Neural progenitor cell (in vitro differentiated cells): ENCODE measurements at regions not wholly inside any gene's neighbourhood (a gene's known extent, or its start where the extent isn't known, plus 50 kb on each side); places are given as distances from the start of the nearest gene placed in this dataset.

Experiments used
- DNase-seq: peaks from one replicate; pipeline ENCODE4 v3.0.0-alpha.2; 2016; ENCODE audit warnings: low spot score
- H2AFZ ChIP-seq: fragments of 200-600 bp; sonication (generic); replicated peaks from 2 replicates; pipeline ENCODE4 v1.6.1; 2016; ENCODE audit warnings: antibody characterized with exemption
- H3F3A ChIP-seq: fragments of 200-600 bp; sonication (generic); 2 replicates; pipeline ENCODE4 v1.6.1; 2016; ENCODE audit warnings: antibody characterized with exemption, low read depth
- H3K27ac ChIP-seq: fragments of 200-600 bp; sonication (generic); 2 replicates; pipeline ENCODE4 v1.5.1; 2016; ENCODE audit warnings: mild to moderate bottlenecking
- H3K27me3 ChIP-seq: fragments of 200-600 bp; sonication (generic); 2 replicates; pipeline ENCODE4 v1.6.1; 2016; ENCODE audit warnings: mild to moderate bottlenecking, moderate library complexity
- H3K36me3 ChIP-seq: fragments of 200-600 bp; sonication (generic); 2 replicates; pipeline ENCODE4 v1.5.1; 2016
- H3K4me1 ChIP-seq: fragments of 200-600 bp; sonication (generic); 2 replicates; pipeline ENCODE4 v1.6.1; 2016; ENCODE audit warnings: mixed run types
- H3K4me2 ChIP-seq: fragments of 200-600 bp; sonication (generic); 2 replicates; pipeline ENCODE4 v1.6.1; 2016
- H3K4me3 ChIP-seq: fragments of 200-600 bp; sonication (generic); 2 replicates; pipeline ENCODE4 v1.5.1; 2016
- H3K79me2 ChIP-seq: fragments of 200-600 bp; sonication (generic); 2 replicates; pipeline ENCODE4 v1.6.1; 2016; ENCODE audit warnings: low read depth
- H3K9ac ChIP-seq: fragments of 200-600 bp; sonication (generic); 2 replicates; pipeline ENCODE4 v1.6.1; 2016
- H3K9me3 ChIP-seq: fragments of 200-600 bp; sonication (generic); 2 replicates; pipeline ENCODE4 v1.5.1; 2016; ENCODE audit warnings: low read depth
- H4K20me1 ChIP-seq: fragments of 200-600 bp; sonication (generic); 2 replicates; pipeline ENCODE4 v1.6.1; 2016; ENCODE audit warnings: low read depth
- H3K27ac Mint-ChIP-seq: 3 replicates; pipeline ENCODE4 v1.8.0; 2021; ENCODE audit warnings: mixed read lengths
- H3K27me3 Mint-ChIP-seq: 2 replicates; pipeline ENCODE4 v1.8.0; 2022; ENCODE audit warnings: low read depth, mild to moderate bottlenecking, inconsistent platforms, moderate library complexity, mixed read lengths; ENCODE audit not compliant: insufficient read depth
- H3K36me3 Mint-ChIP-seq: 3 replicates; pipeline ENCODE4 v1.8.0; 2021; ENCODE audit warnings: mixed read lengths
- H3K4me1 Mint-ChIP-seq: 3 replicates; pipeline ENCODE4 v1.8.0; 2021; ENCODE audit warnings: mixed read lengths
- H3K4me3 Mint-ChIP-seq: 3 replicates; pipeline ENCODE4 v1.8.0; 2021; ENCODE audit warnings: mild to moderate bottlenecking, moderate library complexity, mixed read lengths
- H3K9me3 Mint-ChIP-seq: 3 replicates; pipeline ENCODE4 v1.8.0; 2020; ENCODE audit warnings: mixed read lengths
- EZH2 ChIP-seq: fragments of 200-600 bp; sonication (generic); IDR thresholded peaks from 2 replicates; pipeline ENCODE4 v1.6.1; 2017; ENCODE audit warnings: antibody characterized with exemption, mild to moderate bottlenecking, moderate library complexity
- EZH2phosphoT487 ChIP-seq: fragments of 200-600 bp; sonication (generic); IDR thresholded peaks from 2 replicates; pipeline ENCODE4 v1.6.1; 2017; ENCODE audit warnings: antibody characterized with exemption
- TF ChIP-seq, protein P1 (sequence below): fragments of 200-600 bp; sonication (generic); IDR thresholded peaks from 2 replicates; pipeline ENCODE4 v1.5.1; 2017; ENCODE audit warnings: antibody characterized with exemption, mild to moderate bottlenecking

DNA sequence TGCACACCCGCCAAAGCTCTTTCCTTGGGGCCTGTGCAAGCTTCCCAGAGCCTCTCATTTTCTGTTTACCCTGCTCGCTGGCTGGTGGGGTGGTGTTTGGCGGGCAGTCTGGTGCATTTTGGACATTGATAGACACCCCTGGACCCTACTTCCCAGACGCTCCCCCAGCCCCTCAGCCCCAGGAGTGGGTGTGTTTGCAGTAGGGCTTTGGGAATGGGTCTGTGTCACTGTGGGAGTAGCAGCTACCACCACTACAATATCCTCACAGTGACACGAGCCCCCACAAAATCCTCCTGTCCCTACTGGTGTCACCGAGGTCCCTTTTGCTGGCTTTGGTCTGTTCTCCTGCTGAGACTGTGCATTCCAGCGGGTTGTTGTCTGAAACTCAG is 371.3 kb downstream of the TMEM121 start:
- Mint-ChIP-seq H3K36me3 (no peaks in the 10 kb centered on the region), H3K4me1 (no peaks in the 10 kb centered on the region), H3K9me3 (peaks cover 47% of the 10 kb centered on the region), H3K27me3 (peaks cover 8% of the 10 kb centered on the region), H3K4me3 (no peak overlapping the region), H3K27ac (no peak overlapping the region)
- Histone ChIP-seq H3K4me3 (no peak overlapping the region), H4K20me1 (no peaks in the 10 kb centered on the region), H3K79me2 (no peaks in the 10 kb centered on the region), H3F3A (no peaks in the 10 kb centered on the region), H3K9ac (no peak overlapping the region), H2AFZ (no peak overlapping the region), H3K4me2 (no peak overlapping the region), H3K4me1 (no peaks in the 10 kb centered on the region), H3K9me3 (no peaks in the 10 kb centered on the region), H3K36me3 (no peaks in the 10 kb centered on the region), H3K27me3 (no peaks in the 10 kb centered on the region), H3K27ac (no peak overlapping the region)
- TF ChIP-seq EZH2 (no peak), EZH2phosphoT487 (no peak)
- TF ChIP-seq, protein P1, sequence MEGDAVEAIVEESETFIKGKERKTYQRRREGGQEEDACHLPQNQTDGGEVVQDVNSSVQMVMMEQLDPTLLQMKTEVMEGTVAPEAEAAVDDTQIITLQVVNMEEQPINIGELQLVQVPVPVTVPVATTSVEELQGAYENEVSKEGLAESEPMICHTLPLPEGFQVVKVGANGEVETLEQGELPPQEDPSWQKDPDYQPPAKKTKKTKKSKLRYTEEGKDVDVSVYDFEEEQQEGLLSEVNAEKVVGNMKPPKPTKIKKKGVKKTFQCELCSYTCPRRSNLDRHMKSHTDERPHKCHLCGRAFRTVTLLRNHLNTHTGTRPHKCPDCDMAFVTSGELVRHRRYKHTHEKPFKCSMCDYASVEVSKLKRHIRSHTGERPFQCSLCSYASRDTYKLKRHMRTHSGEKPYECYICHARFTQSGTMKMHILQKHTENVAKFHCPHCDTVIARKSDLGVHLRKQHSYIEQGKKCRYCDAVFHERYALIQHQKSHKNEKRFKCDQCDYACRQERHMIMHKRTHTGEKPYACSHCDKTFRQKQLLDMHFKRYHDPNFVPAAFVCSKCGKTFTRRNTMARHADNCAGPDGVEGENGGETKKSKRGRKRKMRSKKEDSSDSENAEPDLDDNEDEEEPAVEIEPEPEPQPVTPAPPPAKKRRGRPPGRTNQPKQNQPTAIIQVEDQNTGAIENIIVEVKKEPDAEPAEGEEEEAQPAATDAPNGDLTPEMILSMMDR = no peak
- no peak for DNase-seq

DNA sequence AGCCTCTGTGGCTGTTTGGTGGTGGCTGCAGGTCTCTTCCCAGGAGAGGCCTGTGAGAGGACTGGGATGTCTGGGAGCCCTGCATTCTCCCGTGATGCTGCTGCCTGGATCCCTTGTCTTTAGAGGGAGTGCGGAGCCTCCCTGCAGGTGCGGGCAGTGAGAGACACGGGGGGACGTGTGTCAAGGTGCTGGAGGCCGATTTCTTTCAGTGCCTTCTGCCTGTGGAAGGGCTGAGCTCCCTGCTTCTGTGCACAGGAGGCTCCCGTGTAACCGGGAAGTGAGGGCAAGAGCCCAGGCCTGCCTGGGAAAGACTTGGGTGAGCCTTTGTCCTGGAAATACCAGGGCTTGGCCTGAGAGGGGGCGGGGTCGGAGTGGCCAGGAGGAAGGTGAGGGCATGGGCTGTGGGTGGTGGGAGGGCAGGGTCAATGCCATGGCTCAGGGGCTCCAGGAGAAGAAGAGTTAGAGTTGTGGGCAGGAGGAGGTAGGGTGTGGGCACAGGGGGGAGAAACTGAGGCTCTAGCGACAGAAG is 372.2 kb downstream of the TMEM121 start:
- no peaks in the 10 kb centered on the region for H3K79me2 ChIP-seq
- no peak for DNase-seq
- Mint-ChIP-seq H3K4me1 (no peaks in the 10 kb centered on the region), H3K4me3 (no peak overlapping the region), H3K27ac (no peak overlapping the region), H3K27me3 (peaks cover 8% of the 10 kb centered on the region), H3K9me3 (peaks cover 52% of the 10 kb centered on the region), H3K36me3 (no peaks in the 10 kb centered on the region)
- H3F3A ChIP-seq = no peaks in the 10 kb centered on the region
- no peaks in the 10 kb centered on the region for H3K9me3 ChIP-seq
- H3K36me3 ChIP-seq = no peaks in the 10 kb centered on the region
- no peaks in the 10 kb centered on the region for H3K4me1 ChIP-seq
- H3K27me3 ChIP-seq = no peaks in the 10 kb centered on the region
- H3K4me2 ChIP-seq = no peak overlapping the region
- H2AFZ ChIP-seq = no peak overlapping the region
- H4K20me1 ChIP-seq = no peaks in the 10 kb centered on the region
- H3K4me3 ChIP-seq = no peak overlapping the region
- no peak overlapping the region for H3K27ac ChIP-seq
- TF ChIP-seq EZH2 (no peak), EZH2phosphoT487 (no peak)
- TF ChIP-seq, protein P1 = no peak
- H3K9ac ChIP-seq = no peak overlapping the region

DNA sequence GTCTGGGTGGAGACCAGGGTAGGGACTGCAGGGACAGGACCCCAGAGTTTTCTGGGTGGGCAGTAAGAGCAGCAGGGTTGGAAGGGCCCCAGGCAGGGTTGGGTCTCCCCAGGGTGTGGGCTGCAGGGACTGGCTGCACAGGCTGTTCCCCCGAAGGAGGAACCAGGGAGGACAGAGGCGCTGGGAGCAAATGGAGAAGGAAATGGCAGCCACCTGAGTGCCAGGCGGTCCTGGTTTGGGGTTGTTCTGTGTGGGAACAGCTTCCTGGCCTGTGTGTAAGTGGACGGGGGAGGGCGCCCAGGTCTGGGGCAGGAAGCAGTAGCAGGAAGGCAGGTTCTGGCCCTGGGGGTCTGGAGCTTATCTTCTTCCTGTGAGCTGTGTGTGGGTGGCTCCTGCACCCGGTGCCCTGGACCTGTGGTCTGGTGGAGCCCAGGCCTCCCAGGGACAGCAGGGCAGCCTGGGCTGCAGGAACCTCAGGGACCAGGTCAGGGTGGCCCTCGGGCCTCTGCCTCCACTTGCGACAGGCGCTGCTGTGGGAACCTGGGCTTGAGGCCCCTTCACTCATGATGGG is 372.8 kb downstream of the TMEM121 start:
- Histone ChIP-seq H3K79me2 (no peaks in the 10 kb centered on the region), H2AFZ (no peak overlapping the region), H3K9ac (no peak overlapping the region), H3K27ac (no peak overlapping the region), H3K36me3 (no peaks in the 10 kb centered on the region), H3F3A (no peaks in the 10 kb centered on the region), H3K4me2 (no peak overlapping the region), H3K4me1 (no peaks in the 10 kb centered on the region), H3K4me3 (no peak overlapping the region), H3K27me3 (no peaks in the 10 kb centered on the region), H3K9me3 (no peaks in the 10 kb centered on the region), H4K20me1 (no peaks in the 10 kb centered on the region)
- H3K27ac Mint-ChIP-seq = no peak overlapping the region
- H3K36me3 Mint-ChIP-seq = no peaks in the 10 kb centered on the region
- H3K4me1 Mint-ChIP-seq = no peaks in the 10 kb centered on the region
- H3K4me3 Mint-ChIP-seq = no peak overlapping the region
- DNase-seq = no peak
- peaks cover 51% of the 10 kb centered on the region for H3K9me3 Mint-ChIP-seq
- no peak for TF ChIP-seq EZH2
- no peak for TF ChIP-seq EZH2phosphoT487
- TF ChIP-seq, protein P1 = no peak
- peaks cover 8% of the 10 kb centered on the region for H3K27me3 Mint-ChIP-seq
